Caco-2 (cell line): ENCODE measurements at regions not wholly inside any gene's neighbourhood (a gene's known extent, or its start where the extent isn't known, plus 50 kb on each side); places are given as distances from the start of the nearest gene placed in this dataset.

Source experiments
- BruUV-seq: library from RNA; stranded (reverse); fragments of 400-500 nt; replicated peaks from 2 replicates; lab custom pipeline; 2021; lab: Mats Ljungman, UMichigan
- CTCF ChIA-PET: fragments of 300-600 bp; sonication (Branson Sonifier 250); formaldehyde crosslinking; loops from one replicate; lab custom pipeline; 2022; ENCODE audit warnings: antibody characterized with exemption; lab: Charles Lee
- POLR2A ChIA-PET: fragments of 300-600 bp; sonication (Branson Sonifier 250); formaldehyde crosslinking; loops from one replicate; lab custom pipeline; 2022; ENCODE audit warnings: antibody characterized with exemption; lab: Charles Lee
- DNase-seq, 2 experiments: peaks; one replicate each; pipeline versions ENCODE4 v3.0.0 to v3.0.0-alpha.2; 2020 to 2022
- H3K27me3 ChIP-seq: replicated peaks from 2 replicates; pipeline ENCODE4 v1.6.0; 2011; ENCODE audit warnings: low read length; ENCODE audit not compliant: control insufficient read depth, insufficient read depth
- H3K36me3 ChIP-seq: 2 replicates; pipeline ENCODE4 v1.5.1; 2011; ENCODE audit warnings: low read length; ENCODE audit not compliant: control insufficient read depth, insufficient read depth
- H3K4me1 ChIP-seq: fragments of 250-450 bp; sonication (Bioruptor Pico); 2 replicates; pipeline ENCODE4 v1.5.1; 2020; ENCODE audit warnings: mild to moderate bottlenecking
- H3K4me3 ChIP-seq: 2 replicates; pipeline ENCODE4 v1.5.1; 2011; ENCODE audit warnings: low read depth, mild to moderate bottlenecking, control low read depth, low read length
- H3K9me3 ChIP-seq: fragments of 250-450 bp; sonication (Bioruptor Pico); 2 replicates; pipeline ENCODE4 v1.5.1; 2020; ENCODE audit warnings: mild to moderate bottlenecking, moderate library complexity
- H3K27ac Mint-ChIP-seq: one replicate; pipeline ENCODE4 v1.8.0; 2022; ENCODE audit warnings: mixed read lengths; ENCODE audit not compliant: unreplicated experiment
- H3K27me3 Mint-ChIP-seq: one replicate; pipeline ENCODE4 v1.8.0; 2022; ENCODE audit warnings: mixed read lengths; ENCODE audit not compliant: insufficient read depth, unreplicated experiment
- H3K36me3 Mint-ChIP-seq: one replicate; pipeline ENCODE4 v1.8.0; 2022; ENCODE audit warnings: mild to moderate bottlenecking, mixed read lengths; ENCODE audit not compliant: insufficient read depth, unreplicated experiment
- H3K4me1 Mint-ChIP-seq: one replicate; pipeline ENCODE4 v1.8.0; 2022; ENCODE audit warnings: low read depth, mixed read lengths; ENCODE audit not compliant: unreplicated experiment
- H3K4me3 Mint-ChIP-seq: one replicate; pipeline ENCODE4 v1.8.0; 2022; ENCODE audit warnings: mild to moderate bottlenecking, moderate library complexity, mixed read lengths; ENCODE audit not compliant: unreplicated experiment
- H3K9me3 Mint-ChIP-seq: one replicate; pipeline ENCODE4 v1.8.0; 2022; ENCODE audit warnings: mixed read lengths; ENCODE audit not compliant: unreplicated experiment
- CTCF ChIP-seq, 2 experiments: fragments of 200-600 bp in 1 of 2; IDR thresholded peaks; 1 replicate in 1 of 2; 2 replicates in 1 of 2; pipeline versions ENCODE4 v1.5.1 to v1.8.0; 2011 to 2022; ENCODE audit warnings: antibody characterized with exemption in 1 of 2, control low read depth in 1 of 2, inconsistent platforms in 1 of 2, low read depth in 1 of 2, low read length in 1 of 2, mild to moderate bottlenecking in 1 of 2, moderate library complexity in 1 of 2; ENCODE audit not compliant: insufficient read depth in 1 of 2, severe bottlenecking in 1 of 2, unreplicated experiment in 1 of 2
- intact Hi-C: fragments of 100-400 bp; cut with micrococcal nuclease; formaldehyde crosslinking; loops from one replicate; pipeline ENCODE4 v1.10.0; 2022; ENCODE audit not compliant: unreplicated experiment

DNA sequence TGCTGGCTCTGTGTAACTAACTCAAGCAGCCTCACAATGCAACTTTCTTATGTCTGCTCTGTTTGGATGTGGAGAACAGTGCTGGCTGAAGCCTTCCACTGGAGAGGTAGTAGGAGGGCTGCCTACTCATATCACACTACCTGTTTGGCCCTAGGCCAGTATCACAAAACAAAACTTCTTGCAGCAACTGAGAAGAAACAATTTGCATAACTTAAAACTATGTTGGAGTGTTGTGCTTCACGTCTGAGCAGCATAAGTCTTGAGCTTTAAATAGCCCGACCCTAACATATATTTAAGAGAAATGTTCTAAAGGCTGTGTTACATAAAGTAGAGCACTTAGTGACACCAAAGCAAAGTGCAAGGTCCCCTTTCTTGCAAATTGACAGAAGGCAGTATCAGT is 204.9 kb upstream of the ACVR2A start:
- H3K27me3 ChIP-seq, result no peaks in the 10 kb centered on the region
- no peak for DNase-seq
- no peak overlapping the region for H3K4me3 Mint-ChIP-seq
- peaks cover 5% of the 10 kb centered on the region for H3K4me1 Mint-ChIP-seq
- no TSS peak for BruUV-seq
- intact Hi-C loops, result no loop called here
- no peaks in the 10 kb centered on the region for H3K9me3 Mint-ChIP-seq
- no peaks in the 10 kb centered on the region for H3K27me3 Mint-ChIP-seq
- H3K36me3 ChIP-seq, result no peaks in the 10 kb centered on the region
- ChIA-PET CTCF (no interaction called here), POLR2A (no interaction called here)
- no peaks in the 10 kb centered on the region for H3K9me3 ChIP-seq
- H3K36me3 Mint-ChIP-seq, result no peaks in the 10 kb centered on the region
- H3K4me3 ChIP-seq, result no peak overlapping the region
- peaks cover 6% of the 10 kb centered on the region; the same call in 1 of the 2 replicates for H3K4me1 ChIP-seq
- no peak for TF ChIP-seq CTCF (IDR thresholded peaks at IDR 0.05; ENCODE audit: insufficient read depth in 1 of 2, low read depth in 1 of 2, low read length in 1 of 2, severe bottlenecking in 1 of 2, unreplicated experiment in 1 of 2)
- no peak overlapping the region for H3K27ac Mint-ChIP-seq

- POLR2A ChIA-PET, result no interaction called here
- no TSS peak for BruUV-seq
- Mint-ChIP-seq H3K4me3 (no peak overlapping the region), H3K27me3 (no peaks in the 10 kb centered on the region), H3K27ac (no peak overlapping the region), H3K4me1 (peaks cover 5% of the 10 kb centered on the region), H3K36me3 (no peaks in the 10 kb centered on the region), H3K9me3 (no peaks in the 10 kb centered on the region)
- H3K4me3 ChIP-seq, result no peak overlapping the region
- no peaks in the 10 kb centered on the region for H3K9me3 ChIP-seq
- no peaks in the 10 kb centered on the region for H3K36me3 ChIP-seq
- intact Hi-C loops, result no loop called here
- H3K27me3 ChIP-seq, result no peaks in the 10 kb centered on the region
- DNase-seq, result no peak
- H3K4me1 ChIP-seq, result peaks cover 6% of the 10 kb centered on the region; the same call in 1 of the 2 replicates
- CTCF ChIA-PET, result no interaction called here
- no peak for TF ChIP-seq CTCF (IDR thresholded peaks at IDR 0.05; ENCODE audit: insufficient read depth in 1 of 2, low read depth in 1 of 2, low read length in 1 of 2, severe bottlenecking in 1 of 2, unreplicated experiment in 1 of 2)
These were observed 205.4 kb upstream of the ACVR2A start for GRCh38 chr2:147639386-147639785.

DNA sequence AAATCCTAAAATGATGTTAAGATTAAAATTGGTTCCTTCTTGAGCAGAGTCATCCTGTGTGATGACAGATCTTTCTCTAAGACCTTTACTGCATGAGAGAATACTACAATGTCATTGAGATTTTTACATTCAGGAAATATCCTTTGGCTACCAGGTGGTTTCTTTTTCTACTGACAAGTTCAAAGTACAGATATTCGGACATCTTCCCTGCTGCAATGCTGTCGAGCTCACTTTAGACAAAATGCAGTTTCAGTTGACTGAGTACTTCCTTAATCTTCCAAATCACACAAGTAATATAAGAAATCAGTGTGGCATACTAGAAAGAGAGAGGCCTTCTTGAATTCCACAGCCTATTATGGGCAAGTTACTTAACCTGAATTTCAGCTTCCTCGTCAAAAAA is 207.9 kb upstream of the ACVR2A start:
- Histone ChIP-seq H3K4me1 (peaks cover 6% of the 10 kb centered on the region; the same call in 1 of the 2 replicates), H3K36me3 (no peaks in the 10 kb centered on the region), H3K9me3 (no peaks in the 10 kb centered on the region), H3K27me3 (no peaks in the 10 kb centered on the region), H3K4me3 (no peak overlapping the region)
- Mint-ChIP-seq H3K27ac (no peak overlapping the region), H3K36me3 (no peaks in the 10 kb centered on the region), H3K4me1 (peaks cover 5% of the 10 kb centered on the region), H3K9me3 (no peaks in the 10 kb centered on the region), H3K4me3 (no peak overlapping the region), H3K27me3 (no peaks in the 10 kb centered on the region)
- ChIA-PET CTCF (interaction anchor here (0.6 kb wide), 1 partner anchor 554 kb away, joined by 4 read pairs; no protein-coding TSS in a partner anchor), POLR2A (no interaction called here)
- BruUV-seq, result no TSS peak
- TF ChIP-seq CTCF (IDR thresholded peaks at IDR 0.05; ENCODE audit: insufficient read depth in 1 of 2, low read depth in 1 of 2, low read length in 1 of 2, severe bottlenecking in 1 of 2, unreplicated experiment in 1 of 2), result no peak
- intact Hi-C loops, result no loop called here
- DNase-seq, result no peak
